Activated effector memory CD4-positive, alpha-beta T cell treated with anti-CD3 and anti-CD28 coated beads, Interleukin-2, amount 50 U/mL, for 16 hours (primary cell): ENCODE measurements at regions not wholly inside any gene's neighbourhood (a gene's known extent, or its start where the extent isn't known, plus 50 kb on each side); places are given as distances from the start of the nearest gene placed in this dataset.
"Not testable (repeated sequence)": the region's sequence is repeated elsewhere in the genome, so short reads cannot be mapped to it uniquely, and the experiment has no call there.

Experiments
- DNase-seq: peaks from one replicate; pipeline ENCODE4 v3.0.0-alpha.2; 2020

DNA sequence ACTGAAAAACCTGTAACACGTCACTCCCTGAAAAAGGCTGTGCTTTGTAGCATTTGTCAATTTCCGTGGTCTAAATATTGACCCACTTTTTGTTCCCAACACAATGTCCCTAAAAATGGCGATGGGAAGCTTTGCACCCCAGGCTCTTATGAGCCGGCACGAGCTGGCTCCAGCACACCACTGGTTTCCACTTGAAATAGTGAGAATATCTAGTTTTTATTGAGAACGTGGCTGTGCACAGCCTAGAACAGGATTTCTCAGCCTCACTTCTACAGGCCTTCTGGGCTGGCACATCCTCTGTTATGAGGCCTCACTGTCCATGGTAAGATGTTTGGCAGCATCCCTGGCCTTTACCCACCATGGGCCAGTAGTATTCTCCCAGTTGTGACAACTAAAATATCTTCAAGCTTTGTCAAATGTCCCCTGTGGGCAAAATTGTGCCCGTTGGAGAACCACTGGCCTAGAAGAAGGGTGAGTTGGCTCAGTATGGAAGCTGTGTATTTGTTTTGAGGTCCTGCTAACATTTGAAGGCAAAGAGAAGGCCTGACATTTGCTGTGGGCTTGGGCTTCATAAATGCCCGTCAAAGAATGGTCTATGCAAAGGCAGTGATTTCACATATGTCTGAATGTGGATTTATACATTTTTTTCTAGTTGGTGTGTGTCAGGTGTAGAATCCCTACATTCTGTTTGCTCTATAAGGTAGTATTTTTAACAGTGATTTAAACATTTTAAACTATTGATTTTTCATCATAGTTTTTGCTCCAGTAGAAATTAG, 774.4 kb upstream of the TPTE start:
- DNase-seq = not testable (repeated sequence)

DNA sequence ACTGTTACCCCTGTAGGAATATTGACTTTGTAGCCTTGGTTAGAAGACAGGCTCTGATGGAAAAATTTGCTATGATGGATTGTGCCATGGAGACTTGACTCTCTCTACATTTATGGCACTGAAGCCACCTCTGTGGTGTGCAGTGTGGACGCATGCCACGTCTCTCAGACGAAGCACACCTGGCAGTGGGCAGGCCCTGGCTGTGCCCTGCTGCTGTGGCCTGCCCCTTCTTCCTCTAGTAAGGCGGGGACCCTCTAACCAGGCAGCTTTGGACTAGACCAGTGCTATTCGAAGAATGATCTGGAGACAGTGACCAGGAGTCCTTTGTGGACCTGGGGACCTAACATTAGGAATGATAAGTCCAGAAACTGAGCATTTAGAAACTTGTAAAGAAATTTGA, 773.5 kb upstream of the TPTE start:
- not testable (repeated sequence) for DNase-seq

DNA sequence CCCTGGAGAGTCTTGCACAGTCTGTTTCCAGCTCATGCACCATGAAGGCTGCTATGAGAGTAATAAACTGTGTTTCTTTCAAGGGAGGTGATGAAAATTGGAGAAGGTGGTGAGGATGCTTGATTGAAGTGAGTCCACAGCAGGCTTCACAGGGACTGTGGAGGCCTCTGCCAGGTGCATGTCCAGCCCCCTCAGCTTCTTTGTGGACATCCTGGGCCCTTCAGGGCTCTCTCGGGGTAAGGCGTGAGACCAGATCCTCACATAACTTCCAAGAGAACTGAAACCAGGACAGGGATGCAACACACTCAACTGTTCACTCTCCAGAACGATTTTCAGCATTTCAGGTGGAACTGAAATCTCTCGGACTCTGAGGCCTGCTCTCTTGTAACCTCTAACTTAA, 772.9 kb upstream of the TPTE start:
- not testable (repeated sequence) for DNase-seq

DNA sequence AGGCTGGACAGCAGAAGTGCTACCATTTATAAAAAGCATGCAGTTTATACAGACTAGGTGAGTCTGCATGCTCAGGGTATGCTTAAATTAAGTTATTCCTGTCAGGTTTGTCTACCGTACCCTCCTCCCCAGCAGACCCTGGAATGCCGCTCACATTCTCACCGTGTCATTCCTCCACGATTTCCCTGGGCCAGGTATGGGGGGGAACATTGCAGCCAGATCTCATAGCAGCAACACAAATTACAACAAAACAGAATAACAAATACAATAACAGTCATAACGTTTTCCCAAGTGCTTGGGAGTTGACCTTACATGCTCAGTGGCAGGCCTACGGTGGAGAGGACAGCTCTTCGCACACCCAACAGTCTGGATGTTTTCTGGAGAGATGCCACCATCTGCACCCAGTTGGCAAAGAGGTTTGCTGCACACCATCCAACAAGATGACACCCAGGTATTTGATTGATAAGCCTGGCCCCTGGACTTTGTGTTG, 771.6 kb upstream of the TPTE start:
- not testable (repeated sequence) for DNase-seq

DNA sequence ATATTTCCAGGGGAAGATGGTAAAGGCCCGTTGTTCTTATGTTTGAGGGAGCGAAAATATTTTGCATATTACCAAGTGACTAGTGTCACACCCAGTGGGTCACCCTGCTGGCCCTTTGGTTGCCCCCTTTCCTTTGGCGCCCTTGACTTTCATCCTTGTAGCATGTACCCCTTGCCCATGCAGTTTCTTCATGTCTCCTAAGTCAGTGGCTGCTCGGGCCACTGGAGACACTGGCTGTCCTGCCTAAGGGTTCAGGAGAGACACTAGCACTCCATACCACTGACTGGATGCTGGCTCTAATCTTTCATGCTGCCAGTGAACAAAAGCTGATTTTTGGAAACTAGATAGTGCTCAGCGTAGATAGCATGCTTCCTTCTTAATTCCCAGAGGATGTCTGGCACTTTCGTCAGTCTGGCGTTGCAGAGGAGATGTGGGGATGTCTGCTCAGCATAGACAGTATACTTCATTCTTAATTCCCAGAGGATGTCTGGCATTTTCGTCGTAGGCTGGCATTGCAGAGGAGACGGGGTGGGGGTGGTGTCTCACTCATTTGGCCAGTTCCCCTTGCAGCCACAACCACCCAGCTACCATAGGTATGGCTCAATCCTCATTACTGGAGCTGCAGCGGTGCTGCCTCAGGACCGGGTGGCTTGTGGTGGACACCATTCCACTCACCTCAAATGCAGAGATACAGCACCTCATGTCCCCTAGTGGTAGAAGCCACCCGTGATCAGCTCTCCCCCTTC, 770.9 kb upstream of the TPTE start:
- DNase-seq = no peak

DNA sequence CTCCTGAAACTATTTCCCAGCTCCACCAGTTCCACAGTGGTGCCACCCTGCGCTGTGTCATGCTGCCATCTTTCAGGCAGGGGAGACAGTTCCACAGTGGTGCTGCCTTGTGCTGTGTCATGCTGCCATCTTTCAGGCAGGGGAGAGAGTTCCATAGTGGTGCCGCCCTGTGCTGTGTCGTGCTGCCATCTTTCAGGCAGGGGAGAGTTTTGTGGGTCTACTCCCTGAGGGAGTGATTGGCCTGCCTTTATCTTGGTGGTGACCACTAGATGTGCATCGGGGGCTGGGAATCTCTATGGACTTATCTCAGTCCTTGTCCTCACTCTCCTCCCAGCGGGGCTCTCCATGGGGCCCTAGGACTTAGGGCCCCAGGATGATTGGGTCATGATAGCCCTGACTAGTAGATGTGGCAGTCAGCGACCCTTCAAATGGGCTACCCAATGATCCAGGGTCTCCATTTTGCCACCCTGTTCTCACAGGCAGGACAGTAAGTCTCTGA, 770.2 kb upstream of the TPTE start:
- DNase-seq = not testable (repeated sequence)

DNA sequence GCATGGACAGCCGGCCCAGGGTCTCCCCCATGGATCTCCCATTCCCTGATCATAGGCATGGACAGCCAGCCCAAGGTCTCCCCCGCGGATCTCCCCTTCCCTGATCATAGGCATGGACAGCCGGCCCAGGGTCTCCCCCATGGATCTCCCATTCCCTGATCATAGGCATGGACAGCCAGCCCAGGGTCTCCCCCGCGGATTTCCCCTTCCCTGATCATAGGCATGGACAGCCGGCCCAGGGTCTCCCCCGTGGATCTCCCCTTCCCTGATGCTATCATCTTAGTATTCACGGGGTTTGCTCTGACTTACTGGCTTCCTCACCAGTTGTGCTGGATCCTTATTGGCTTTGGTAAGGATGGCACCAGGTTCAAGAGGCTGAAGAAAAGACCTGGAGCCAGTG, 769.4 kb upstream of the TPTE start:
- DNase-seq = not testable (repeated sequence)

DNA sequence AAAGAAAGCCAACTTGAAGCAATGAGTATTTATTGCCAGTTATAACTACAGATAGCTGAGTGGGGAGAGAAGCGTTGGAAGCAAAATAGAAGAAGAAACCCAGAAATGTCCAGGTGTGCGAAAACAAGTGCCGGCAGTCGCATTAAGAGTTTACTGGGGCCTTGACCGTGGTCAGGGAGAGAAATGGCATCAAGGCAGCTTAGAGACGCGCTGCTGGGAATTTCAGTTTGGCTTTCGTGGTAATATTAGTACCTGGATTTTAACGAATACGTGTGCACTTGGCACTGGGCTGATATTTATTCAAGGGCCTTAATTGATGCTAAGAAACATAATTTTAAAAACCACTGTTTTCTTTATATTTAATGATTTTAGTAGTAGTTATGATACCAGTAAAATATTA, 767.9 kb upstream of the TPTE start:
- DNase-seq = not testable (repeated sequence)

DNA sequence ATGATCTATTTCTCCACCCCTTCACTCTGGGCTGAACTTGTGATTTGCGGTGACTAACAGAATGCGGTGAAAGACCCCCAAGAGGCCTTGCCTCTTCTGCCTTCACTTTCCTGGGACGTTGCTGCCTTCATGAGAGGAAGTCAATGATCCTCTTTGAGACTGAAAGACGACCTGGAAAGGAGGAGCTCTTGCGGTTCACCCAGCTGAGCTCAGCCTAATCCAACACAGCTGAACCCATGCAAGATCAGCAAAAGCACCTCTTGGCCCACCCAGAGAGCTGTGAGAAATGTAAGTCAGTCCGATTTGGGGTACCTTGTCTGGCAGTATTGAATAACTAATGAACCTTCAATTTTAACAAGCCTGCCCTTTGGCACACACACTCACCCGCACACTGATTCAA, 767.4 kb upstream of the TPTE start:
- no peak for DNase-seq

DNA sequence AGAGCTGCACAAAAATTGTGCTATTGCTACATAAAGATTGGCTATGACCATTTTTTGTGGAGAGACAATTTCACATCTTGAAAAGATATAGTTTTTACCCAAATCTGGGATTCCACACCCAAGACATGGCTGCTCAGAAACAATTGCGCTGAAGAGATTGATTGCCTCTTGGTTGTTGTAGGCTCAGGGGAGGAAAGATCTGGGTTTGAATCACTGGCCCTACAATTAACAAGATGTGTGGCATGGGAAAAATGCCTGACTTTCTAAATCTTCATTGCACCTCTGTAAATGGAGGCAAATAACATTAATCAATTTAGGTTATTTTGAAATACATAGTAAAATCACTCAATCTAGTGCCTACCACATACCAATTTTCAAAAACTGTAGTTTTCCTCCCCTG, 766.9 kb upstream of the TPTE start:
- not testable (repeated sequence) for DNase-seq

DNA sequence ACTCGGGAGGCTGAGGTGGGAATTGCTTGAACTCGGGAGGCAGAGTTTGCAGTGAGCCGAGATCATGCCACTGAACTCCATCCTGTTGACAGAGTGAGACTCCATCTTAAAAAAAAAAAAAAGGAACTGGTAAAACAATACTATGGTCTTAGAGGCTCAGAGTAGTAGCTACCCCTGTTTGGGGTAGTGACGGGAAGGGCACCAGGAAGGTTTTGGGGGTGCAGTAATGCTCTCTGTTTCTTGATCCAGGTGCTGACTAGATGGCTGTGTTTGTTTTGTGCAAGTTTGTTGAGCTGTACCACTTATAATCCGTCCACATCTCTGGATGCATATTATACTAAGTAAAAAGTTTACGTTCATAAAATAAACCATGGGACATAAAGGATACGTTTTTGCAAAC, 765.8 kb upstream of the TPTE start:
- no peak for DNase-seq

DNA sequence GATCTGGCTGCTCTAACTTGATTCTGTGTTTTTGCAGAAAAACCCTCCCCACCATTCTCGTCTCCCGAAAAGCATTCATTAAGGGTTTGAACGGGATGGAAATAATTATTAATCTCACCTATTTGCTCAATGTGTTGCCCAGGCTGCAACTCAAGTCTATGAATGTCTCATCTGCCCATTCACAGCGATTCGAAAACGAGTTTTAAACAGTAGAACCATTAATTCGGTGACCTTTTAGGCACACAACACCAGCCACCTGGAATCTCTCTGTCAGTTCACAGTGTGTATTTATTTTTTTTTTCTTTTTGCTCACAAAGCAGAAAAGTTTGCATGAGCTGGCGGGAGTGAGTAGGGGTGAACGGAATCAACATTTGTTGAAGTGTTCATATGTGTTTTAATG, 764.7 kb upstream of the TPTE start:
- no peak for DNase-seq

DNA sequence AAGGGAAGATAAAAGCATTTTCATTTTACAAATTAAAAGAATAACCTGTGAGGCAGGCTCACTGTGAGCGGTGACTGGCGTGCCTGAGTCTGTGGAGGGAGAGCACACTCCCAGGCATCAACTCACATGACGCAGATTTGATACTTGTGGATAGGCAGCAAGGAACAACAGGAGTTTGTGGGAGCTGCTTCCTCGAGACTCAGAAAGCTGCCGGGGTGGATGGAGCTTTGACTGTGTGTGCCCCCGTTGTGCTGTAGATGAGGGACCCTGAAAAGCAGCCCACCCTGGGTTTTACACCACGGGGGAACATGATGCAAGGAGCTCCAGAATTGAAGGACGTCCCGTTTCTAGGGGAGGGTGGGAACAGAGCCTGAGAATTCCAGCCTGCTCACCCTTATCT, 764.3 kb upstream of the TPTE start:
- not testable (repeated sequence) for DNase-seq

DNA sequence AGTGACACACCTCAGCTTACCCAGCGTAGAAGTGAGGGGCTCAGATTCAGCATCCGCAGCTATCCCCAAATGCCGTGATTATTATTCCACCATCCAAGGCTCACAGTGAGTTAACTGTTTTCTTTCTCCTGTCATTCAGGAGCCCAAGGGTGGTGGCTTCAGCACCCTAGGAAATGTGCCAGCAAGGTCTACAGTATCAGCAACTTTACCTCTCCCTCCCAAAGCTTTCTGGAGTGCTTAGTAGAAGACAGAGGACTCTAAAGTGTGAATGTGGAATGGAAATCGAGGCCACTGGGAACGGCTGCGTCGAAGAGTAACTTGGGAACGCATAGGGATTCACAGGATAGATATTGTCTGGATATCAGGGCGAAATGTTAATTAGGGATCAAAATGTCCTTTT, 763.8 kb upstream of the TPTE start:
- DNase-seq = not testable (repeated sequence)

DNA sequence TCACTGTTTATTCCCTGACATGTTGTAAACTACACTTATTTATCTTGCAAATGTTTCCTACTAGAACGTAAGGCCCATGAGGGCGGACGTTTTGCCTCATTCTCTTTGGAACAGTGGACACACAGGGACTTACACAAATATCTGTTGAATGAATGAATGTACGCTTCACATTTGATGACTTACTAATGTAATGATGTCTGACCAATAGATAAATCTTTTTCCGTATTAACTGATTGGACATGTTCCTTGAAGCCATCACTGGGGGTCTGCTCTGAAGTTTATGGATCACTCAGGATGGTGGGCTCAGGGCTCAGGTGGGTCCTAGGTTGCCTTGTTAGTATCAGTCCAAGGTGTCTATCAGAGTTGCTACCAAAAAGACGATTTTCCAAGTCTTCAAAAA, 763.2 kb upstream of the TPTE start:
- no peak for DNase-seq

DNA sequence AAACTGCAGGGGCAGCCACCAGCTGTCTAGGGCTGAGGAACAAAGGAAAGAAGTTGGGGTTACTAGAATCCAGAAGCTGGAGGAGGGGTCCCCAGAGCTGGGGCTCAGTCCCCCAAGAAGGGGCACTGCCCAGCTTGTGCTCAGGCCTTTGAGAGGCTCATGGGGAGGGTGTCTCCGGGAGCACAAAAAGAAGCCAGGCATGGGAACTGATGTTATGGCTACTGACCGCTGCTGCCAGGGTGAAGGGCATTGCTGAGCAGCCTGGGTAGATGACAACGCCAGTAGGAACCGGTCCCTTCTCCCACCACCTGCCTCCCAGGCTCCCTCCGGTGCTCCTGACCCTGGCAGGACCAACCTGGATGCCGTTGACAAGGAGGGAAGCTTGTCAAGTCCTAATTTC, 762.5 kb upstream of the TPTE start:
- DNase-seq = no peak

DNA sequence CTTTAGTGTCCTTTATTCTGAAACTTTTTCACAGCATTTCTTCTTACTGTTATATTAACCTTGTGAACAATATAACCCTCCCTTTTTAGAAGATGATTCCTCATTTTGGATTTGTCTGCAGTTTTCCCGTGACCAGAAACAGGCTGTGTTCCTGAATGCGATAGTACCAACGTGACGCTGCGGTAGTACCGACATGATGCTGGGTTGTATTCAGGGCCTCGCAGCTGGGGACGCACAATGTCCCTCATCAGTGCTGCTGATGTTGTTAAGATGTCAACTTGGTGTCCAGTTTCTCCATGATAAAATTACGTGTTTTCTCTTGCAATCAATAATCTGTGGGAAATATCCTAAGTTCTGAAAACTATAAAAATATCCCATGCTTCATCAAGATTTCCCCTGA, 761.4 kb upstream of the TPTE start:
- DNase-seq = no peak

DNA sequence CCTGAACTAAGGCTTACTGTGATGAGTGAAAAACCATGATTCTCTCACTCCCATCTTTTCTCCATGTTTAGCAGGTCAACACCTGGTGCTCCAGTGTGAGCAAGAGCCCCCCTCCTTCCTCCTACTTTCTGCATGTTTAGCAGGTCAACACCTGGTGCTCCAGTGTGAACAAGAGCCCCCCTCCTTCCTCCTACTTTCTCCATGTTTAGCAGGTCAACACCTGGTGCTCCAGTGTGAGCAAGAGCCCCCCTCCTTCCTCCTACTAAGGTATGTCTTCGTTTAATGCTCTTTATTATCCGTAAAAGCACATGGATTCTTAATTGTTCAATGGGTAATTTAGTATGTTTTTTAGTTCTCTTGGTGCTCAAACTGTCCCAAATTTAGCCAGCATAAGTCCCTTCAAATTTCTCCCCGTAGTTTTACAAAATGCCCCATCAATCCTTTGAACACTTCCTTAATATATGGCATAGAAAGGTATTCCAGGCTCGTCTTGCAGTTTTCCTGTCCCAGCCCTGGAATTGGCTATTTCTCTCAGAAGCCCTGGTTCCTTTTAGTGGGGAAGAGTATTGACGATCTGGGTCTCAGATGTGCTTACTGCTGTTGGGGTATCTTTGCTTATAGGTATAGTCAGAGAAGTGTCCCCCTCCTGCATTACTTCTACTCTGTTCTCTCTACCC, 760.8 kb upstream of the TPTE start:
- DNase-seq = no peak

DNA sequence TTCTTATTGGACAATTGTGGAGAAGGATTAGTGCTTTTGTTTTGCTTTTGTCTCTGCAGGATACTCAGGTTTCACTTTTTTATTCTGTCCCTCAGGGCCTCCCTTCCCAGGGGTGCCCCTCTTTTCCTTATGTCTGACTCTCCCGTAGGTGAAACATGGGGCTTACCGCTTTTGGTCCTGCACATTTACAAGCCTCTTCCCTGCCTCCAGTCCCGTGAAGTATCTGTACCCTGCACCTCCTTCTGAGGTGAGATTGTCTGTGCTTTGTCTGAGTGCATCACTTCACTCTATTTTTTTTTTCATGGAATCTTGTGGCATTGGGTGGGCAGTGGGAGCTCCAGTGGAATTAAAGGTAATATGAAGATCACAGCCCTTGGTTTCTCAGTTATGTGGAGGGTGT, 758.1 kb upstream of the TPTE start:
- no peak for DNase-seq

DNA sequence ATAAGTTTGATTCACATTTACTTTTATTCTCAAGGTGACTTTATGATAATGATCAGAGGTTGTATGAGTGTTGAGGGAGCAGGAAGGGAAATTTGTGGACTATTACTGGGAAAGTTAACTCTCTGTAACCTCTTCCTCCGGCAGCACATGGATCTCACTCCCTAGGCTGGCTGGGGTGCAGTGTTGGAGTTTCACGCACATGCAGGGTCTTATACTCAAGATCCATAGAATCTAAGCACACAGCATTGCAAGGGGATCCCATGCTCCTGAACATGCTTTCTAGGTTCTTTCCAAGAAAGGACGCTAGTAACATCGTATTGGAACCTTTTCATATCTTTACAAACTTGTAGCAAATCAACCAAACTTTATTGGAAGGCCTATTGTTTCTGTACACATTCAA, 757.6 kb upstream of the TPTE start:
- no peak for DNase-seq

DNA sequence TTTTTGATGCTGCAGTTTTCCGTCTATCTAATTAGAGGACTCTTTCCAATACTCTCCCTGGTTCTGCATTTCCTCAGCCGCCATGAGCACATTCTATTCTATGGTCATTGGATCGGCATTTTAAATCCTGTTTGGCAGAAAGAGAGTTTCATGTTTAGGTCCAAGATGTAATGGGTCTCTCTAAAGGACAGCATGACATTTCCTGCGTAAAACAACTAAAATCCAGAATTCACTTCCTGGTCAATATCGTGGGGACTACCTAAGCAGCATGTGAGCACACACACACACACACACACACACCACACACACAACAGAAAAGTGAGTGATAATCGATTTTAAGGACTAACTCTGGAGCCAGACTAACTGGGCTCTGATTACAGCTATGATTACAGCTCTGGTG, 757.1 kb upstream of the TPTE start:
- DNase-seq = not testable (repeated sequence)

DNA sequence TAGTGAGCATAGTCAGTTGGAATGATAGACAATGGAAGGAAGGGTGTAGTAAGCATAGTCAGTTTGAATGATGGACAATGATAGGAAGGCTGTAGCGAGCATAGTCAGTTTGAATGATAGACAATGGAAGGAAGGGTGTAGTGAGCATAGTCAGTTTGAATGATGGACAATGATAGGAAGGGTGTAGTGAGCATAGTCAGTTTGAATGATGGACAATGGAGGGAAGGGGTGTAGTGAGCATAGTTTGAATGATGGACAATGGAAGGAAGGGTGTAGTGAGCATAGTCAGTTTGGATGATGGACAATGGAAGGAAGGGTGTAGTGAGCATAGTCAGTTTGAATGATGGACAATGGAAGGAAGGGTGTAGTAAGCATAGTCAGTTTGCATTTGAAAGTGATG, 755.8 kb upstream of the TPTE start:
- not testable (repeated sequence) for DNase-seq

DNA sequence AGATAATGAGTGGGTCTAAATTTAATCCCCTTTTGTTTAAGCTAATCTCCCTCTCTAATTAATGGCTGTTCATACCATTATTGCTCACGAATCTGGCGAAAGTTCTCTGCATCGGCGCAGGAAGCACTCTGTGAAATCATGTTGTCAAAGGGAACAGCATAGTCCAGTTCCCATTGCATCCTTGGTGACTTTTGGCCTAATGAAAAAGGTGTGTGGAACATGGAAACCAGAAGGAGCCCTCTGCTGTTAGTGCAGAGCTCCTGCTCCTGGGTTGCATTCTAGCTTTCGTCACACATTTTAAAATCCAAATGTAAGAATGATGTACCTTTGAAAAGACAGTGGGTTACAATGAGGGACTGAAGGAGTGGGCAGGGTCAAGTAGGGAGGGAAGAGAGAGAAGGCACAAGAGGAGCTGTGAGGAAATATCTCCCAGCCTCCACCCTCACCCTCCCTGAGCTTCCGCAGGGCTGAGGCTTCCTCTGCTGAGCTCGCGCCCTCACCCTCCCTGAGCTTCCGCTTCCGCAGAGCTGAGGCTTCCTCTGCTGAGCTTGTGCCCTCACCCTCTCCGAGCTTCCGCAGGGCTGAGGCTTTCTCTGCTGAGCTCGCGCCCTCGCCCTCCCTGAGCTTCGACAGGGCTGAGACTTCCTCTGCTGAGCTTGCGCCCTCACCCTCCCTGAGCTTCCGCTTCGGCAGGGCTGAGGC, 754.3 kb upstream of the TPTE start:
- DNase-seq = not testable (repeated sequence)
